ENCODE measurements at regions not wholly inside any gene's neighbourhood (a gene's known extent, or its start where the extent isn't known, plus 50 kb on each side); places are given as distances from the start of the nearest gene placed in this dataset.
A peak's percentile ranks its signal among the peaks of the same experiment; 100 is the strongest.
"Not testable (repeated sequence)": the region's sequence is repeated elsewhere in the genome, so short reads cannot be mapped to it uniquely, and the experiment has no call there.

- Histone ChIP-seq H3K27me3 (ENCODE audit: low read depth) (no peaks in the 10 kb centered on the region), H3K36me3 (no peaks in the 10 kb centered on the region), H3K9me3 (replicated peaks) (no peaks in the 10 kb centered on the region), H3K4me3 (no peak overlapping the region), H3K27ac (replicated peaks) (peak overlapping the region; percentile 89), H3K4me1 (peaks cover 30% of the 10 kb centered on the region)
- no peak for DNase-seq
- intact Hi-C loops (cut with micrococcal nuclease): no loop called here
- no peak for TF ChIP-seq CTCF (IDR thresholded peaks at IDR 0.05; ENCODE audit: borderline replicate concordance)
Measured at GRCh38 chr4:87716371-87717265, 66.5 kb downstream of the DMP1 start.

- intact Hi-C loops (cut with micrococcal nuclease): no loop called here
- no peaks in the 10 kb centered on the region for H3K27me3 ChIP-seq (ENCODE audit: low read depth)
- H3K27ac ChIP-seq (replicated peaks): peak overlapping the region; percentile 89
- H3K4me1 ChIP-seq: peaks cover 30% of the 10 kb centered on the region
- no peaks in the 10 kb centered on the region for H3K9me3 ChIP-seq (replicated peaks)
- H3K36me3 ChIP-seq: no peaks in the 10 kb centered on the region
- DNase-seq: no peak
- no peak for TF ChIP-seq CTCF (IDR thresholded peaks at IDR 0.05; ENCODE audit: borderline replicate concordance)
- H3K4me3 ChIP-seq: peak overlapping the region; percentile 7
Measured at GRCh38 chr4:87717276-87718031, 67.4 kb downstream of the DMP1 start.

GRCh38 chr4:87718217-87718835 lies 68.2 kb downstream of the DMP1 start:
- Histone ChIP-seq H3K4me1 (peaks cover 30% of the 10 kb centered on the region), H3K36me3 (no peaks in the 10 kb centered on the region), H3K9me3 (replicated peaks) (no peaks in the 10 kb centered on the region), H3K27ac (replicated peaks) (peak overlapping the region; percentile 89), H3K4me3 (no peak overlapping the region), H3K27me3 (ENCODE audit: low read depth) (no peaks in the 10 kb centered on the region)
- no peak for TF ChIP-seq CTCF (IDR thresholded peaks at IDR 0.05; ENCODE audit: borderline replicate concordance)
- intact Hi-C loops (cut with micrococcal nuclease): no loop called here
- DNase-seq: peak; percentile 68

- H3K27ac ChIP-seq (replicated peaks): no peak overlapping the region
- intact Hi-C loops (cut with micrococcal nuclease): no loop called here
- peaks cover 4% of the 10 kb centered on the region for H3K9me3 ChIP-seq (replicated peaks)
- DNase-seq: no peak
- no peaks in the 10 kb centered on the region for H3K27me3 ChIP-seq (ENCODE audit: low read depth)
- H3K4me1 ChIP-seq: peaks cover 30% of the 10 kb centered on the region
- no peak for TF ChIP-seq CTCF (IDR thresholded peaks at IDR 0.05; ENCODE audit: borderline replicate concordance)
- no peaks in the 10 kb centered on the region for H3K36me3 ChIP-seq
- H3K4me3 ChIP-seq: no peak overlapping the region
Measured at GRCh38 chr4:87720094-87720691, 70.1 kb downstream of the DMP1 start.

- H3K4me1 ChIP-seq; H3K27ac ChIP-seq (replicated peaks); intact Hi-C loops (cut with micrococcal nuclease); H3K27me3 ChIP-seq (ENCODE audit: low read depth); DNase-seq; H3K36me3 ChIP-seq; H3K4me3 ChIP-seq: not testable (repeated sequence)
- peaks cover 12% of the 10 kb centered on the region for H3K9me3 ChIP-seq (replicated peaks)
Measured at GRCh38 chr4:87725287-87725686, 74.1 kb upstream of the IBSP start.
